ENCODE measurements at regions not wholly inside any gene's neighbourhood (a gene's known extent, or its start where the extent isn't known, plus 50 kb on each side); places are given as distances from the start of the nearest gene placed in this dataset.
"Not testable (repeated sequence)": the region's sequence is repeated elsewhere in the genome, so short reads cannot be mapped to it uniquely, and the experiment has no call there.

DNA sequence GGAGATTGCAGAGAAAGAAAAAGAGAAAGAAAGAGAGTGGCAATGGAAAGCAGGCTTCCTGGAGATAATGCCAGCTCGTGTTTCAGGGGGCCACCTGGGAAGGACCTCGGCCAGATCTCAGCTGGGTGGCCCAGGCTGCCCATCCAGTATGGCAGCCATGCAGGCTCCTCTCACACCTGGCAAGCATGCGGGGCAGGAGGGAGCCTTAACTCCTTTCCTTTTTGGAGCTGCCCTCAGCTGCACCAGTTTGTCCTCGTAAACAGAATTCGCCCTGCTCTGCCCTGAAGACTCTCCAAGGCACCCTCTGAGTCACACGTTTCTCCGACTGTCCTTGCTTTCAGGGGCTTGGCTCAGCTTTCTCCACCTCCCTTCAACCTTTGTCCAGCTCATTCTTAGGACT, 59.5 kb upstream of the IGFBP5 start:
- no peaks in the 10 kb centered on the region for H3K27me3 ChIP-seq
- H3K4me3 ChIP-seq, result no peak overlapping the region
- TF ChIP-seq POLR2AphosphoS5 (IDR thresholded peaks at IDR 0.05) (no peak), EP300 (IDR thresholded peaks at IDR 0.05) (no peak), POLR2A (IDR thresholded peaks at IDR 0.05) (no peak)
- TF ChIP-seq, protein P1, sequence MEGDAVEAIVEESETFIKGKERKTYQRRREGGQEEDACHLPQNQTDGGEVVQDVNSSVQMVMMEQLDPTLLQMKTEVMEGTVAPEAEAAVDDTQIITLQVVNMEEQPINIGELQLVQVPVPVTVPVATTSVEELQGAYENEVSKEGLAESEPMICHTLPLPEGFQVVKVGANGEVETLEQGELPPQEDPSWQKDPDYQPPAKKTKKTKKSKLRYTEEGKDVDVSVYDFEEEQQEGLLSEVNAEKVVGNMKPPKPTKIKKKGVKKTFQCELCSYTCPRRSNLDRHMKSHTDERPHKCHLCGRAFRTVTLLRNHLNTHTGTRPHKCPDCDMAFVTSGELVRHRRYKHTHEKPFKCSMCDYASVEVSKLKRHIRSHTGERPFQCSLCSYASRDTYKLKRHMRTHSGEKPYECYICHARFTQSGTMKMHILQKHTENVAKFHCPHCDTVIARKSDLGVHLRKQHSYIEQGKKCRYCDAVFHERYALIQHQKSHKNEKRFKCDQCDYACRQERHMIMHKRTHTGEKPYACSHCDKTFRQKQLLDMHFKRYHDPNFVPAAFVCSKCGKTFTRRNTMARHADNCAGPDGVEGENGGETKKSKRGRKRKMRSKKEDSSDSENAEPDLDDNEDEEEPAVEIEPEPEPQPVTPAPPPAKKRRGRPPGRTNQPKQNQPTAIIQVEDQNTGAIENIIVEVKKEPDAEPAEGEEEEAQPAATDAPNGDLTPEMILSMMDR (IDR thresholded peaks at IDR 0.05), result no peak
- H3K36me3 ChIP-seq, result no peaks in the 10 kb centered on the region
- DNase-seq (ENCODE audit: low spot score in 2 of 2), result no peak
- no peak overlapping the region for H3K27ac ChIP-seq
- no peaks in the 10 kb centered on the region for H3K9me3 ChIP-seq
- WGBS, result 52% methylated on average over 7 of the region's 7 CpGs
- H3K4me1 ChIP-seq, result peaks cover 11% of the 10 kb centered on the region

DNA sequence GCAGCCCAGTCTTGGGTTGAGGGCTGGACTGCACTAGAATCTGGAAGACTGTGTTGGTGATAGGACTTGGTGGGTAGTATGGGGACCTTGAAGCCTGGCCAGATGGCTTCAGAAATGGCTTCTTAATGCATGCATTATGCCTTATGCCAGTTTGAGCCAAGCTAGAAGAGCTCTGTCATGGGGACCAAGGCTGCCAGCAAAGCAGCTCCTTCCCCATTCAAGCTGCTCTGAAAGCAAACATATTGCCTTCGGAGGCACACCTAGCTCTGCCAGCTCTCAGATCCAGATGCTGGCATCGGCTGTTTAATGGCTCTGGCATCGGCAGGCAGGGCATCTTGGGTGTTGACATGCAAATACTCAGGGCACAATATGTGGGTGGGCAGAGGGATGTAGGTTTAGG, 59.0 kb upstream of the IGFBP5 start:
- H3K4me3 ChIP-seq, result no peak overlapping the region
- H3K27me3 ChIP-seq, result no peaks in the 10 kb centered on the region
- no peak overlapping the region for H3K27ac ChIP-seq
- WGBS, result 54% methylated on average over 3 of the region's 3 CpGs
- no peaks in the 10 kb centered on the region for H3K9me3 ChIP-seq
- no peak for TF ChIP-seq POLR2AphosphoS5 (IDR thresholded peaks at IDR 0.05)
- no peak for TF ChIP-seq POLR2A (IDR thresholded peaks at IDR 0.05)
- TF ChIP-seq, protein P1 (IDR thresholded peaks at IDR 0.05), result no peak
- no peak for TF ChIP-seq EP300 (IDR thresholded peaks at IDR 0.05)
- no peaks in the 10 kb centered on the region for H3K36me3 ChIP-seq
- DNase-seq (ENCODE audit: low spot score in 2 of 2), result no peak
- H3K4me1 ChIP-seq, result peaks cover 9% of the 10 kb centered on the region

DNA sequence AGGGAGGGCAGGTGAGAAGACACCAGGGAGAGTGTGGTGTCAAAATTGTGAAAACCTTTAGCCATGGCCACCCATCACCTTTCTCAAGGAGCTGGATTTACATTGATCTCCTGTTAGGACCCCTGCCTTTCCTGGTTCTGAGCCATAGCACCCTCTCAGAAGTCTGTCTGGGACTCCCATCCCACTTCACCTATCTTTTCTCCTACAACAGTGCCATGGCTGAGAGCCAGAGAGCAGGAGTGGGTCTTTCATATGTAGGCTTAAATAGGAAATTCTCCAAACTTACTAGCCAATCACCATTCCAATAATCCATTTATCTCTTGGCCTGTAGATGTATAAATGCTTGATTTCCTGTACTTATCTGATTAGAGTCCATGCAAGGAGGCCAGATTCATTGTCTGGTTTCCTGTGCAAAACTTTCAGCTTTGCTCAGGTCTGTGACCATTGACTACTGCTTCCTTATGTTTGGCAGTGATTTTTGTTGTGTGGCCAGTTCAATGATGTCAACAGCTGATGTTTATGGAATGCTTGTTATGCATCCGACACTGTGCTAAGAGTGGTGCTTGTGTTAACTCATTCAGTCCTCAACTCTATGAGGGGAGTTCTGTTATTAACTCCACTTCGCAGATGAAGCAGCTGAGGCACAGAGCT, 57.6 kb upstream of the IGFBP5 start:
- no peaks in the 10 kb centered on the region for H3K9me3 ChIP-seq
- H3K27me3 ChIP-seq, result no peaks in the 10 kb centered on the region
- 79% methylated on average over 2 of the region's 2 CpGs for WGBS
- no peak for DNase-seq (ENCODE audit: low spot score in 2 of 2)
- peaks cover 2% of the 10 kb centered on the region for H3K4me1 ChIP-seq
- H3K27ac ChIP-seq, result no peak overlapping the region
- TF ChIP-seq EP300 (IDR thresholded peaks at IDR 0.05) (no peak), POLR2AphosphoS5 (IDR thresholded peaks at IDR 0.05) (no peak)
- no peaks in the 10 kb centered on the region for H3K36me3 ChIP-seq
- H3K4me3 ChIP-seq, result no peak overlapping the region

DNA sequence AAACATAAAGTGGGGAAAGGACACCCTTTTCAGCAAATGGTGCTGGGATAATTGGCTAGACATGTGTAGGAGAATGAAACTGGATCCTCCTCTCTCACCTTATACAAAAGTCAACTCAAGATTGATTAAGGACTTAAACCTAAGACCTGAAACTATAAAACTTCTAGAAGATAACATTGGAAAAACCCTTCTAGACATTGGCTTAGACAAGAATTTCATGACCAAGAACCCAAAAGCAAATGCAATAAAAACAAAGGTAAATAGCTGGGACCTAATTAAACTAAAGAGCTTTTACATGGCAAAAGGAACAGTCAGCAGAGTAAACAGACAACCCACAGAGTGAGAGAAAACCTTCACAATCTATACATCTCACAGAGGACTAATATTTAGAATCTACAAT, 55.4 kb upstream of the IGFBP5 start:
- H3K27ac ChIP-seq; H3K27me3 ChIP-seq; H3K4me3 ChIP-seq; H3K9me3 ChIP-seq; H3K36me3 ChIP-seq; DNase-seq (ENCODE audit: low spot score in 2 of 2); H3K4me1 ChIP-seq: not testable (repeated sequence)

DNA sequence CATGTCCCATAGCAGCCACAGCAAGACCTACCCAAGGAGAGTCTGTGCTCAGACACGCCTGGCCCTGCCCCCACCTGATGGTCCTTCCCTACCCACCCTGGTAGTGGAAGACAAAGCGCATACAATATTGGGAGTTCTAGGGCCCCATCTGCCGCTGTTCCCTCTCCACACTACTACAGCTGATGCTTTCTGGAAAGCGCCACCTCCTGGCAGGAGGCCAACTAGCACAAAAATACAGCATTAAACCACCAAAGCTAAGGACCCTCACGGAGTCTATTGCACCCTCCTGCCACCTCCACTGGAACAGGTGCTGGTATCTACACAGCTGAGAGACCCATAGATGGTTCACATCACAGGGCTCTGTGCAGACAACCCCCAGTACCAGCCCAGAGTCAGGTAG, 50.9 kb upstream of the IGFBP5 start:
- not testable (repeated sequence) for H3K4me1 ChIP-seq; DNase-seq (ENCODE audit: low spot score in 2 of 2); H3K36me3 ChIP-seq; H3K27me3 ChIP-seq; H3K9me3 ChIP-seq; H3K27ac ChIP-seq; H3K4me3 ChIP-seq
- WGBS, result 97% methylated on average over 5 of the region's 5 CpGs

DNA sequence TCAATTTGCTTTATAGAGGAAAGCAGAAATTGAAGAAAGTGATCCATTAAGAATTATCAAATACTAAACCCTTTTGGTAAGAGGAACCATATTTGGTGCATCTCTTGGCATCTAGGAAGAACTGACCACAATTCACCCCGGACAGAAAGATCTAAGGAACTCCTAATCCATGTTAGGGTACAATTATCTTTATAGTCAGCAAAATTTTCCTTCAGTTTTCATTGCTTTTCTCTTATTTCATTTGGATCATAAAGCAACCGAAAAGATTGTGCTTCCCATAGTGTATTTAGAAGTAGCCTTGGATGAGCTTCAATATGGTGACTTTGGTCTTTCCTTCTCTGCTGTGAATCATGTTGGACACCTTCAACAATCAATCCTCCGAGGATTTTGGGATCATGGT, 50.1 kb upstream of the IGFBP5 start:
- no peaks in the 10 kb centered on the region for H3K9me3 ChIP-seq
- no peak overlapping the region for H3K27ac ChIP-seq
- H3K36me3 ChIP-seq, result no peaks in the 10 kb centered on the region
- no peaks in the 10 kb centered on the region for H3K27me3 ChIP-seq
- no peaks in the 10 kb centered on the region for H3K4me1 ChIP-seq
- no peak overlapping the region for H3K4me3 ChIP-seq
- WGBS, result 84% methylated on average over 3 of the region's 3 CpGs
- TF ChIP-seq POLR2A (IDR thresholded peaks at IDR 0.05) (no peak), POLR2AphosphoS5 (IDR thresholded peaks at IDR 0.05) (no peak), EP300 (IDR thresholded peaks at IDR 0.05) (no peak)
- TF ChIP-seq, protein P1 (IDR thresholded peaks at IDR 0.05), result no peak
- DNase-seq (ENCODE audit: low spot score in 2 of 2), result no peak
